OCI-LY1 (cell line): ENCODE measurements at regions not wholly inside any gene's neighbourhood (a gene's known extent, or its start where the extent isn't known, plus 50 kb on each side); places are given as distances from the start of the nearest gene placed in this dataset.

ENCODE experiments used
- H2AFZ ChIP-seq: fragments of 200-600 bp; sonication (generic), shearing (Covaris generic); 2 replicates; pipeline ENCODE4 v1.6.0; 2014; ENCODE audit warnings: antibody characterized with exemption, mild to moderate bottlenecking, low read length
- H3F3A ChIP-seq: fragments of 200-600 bp; sonication (generic), shearing (Covaris generic); 2 replicates; pipeline ENCODE4 v1.6.0; 2014; ENCODE audit warnings: mild to moderate bottlenecking, antibody characterized with exemption, low read length, moderate library complexity; ENCODE audit not compliant: insufficient read depth
- H3K27ac ChIP-seq: fragments of 200-600 bp; sonication (generic); 2 replicates; pipeline ENCODE4 v1.5.1; 2014; ENCODE audit warnings: low read length, mixed run types, mild to moderate bottlenecking, low read depth; ENCODE audit not compliant: poor library complexity, severe bottlenecking
- H3K27me3 ChIP-seq: fragments of 200-600 bp; sonication (generic); 2 replicates; pipeline ENCODE4 v1.6.0; 2014; ENCODE audit warnings: antibody characterized with exemption, mild to moderate bottlenecking, low read length, moderate library complexity; ENCODE audit not compliant: insufficient read depth
- H3K36me3 ChIP-seq: fragments of 200-600 bp; sonication (generic); 2 replicates; pipeline ENCODE4 v1.6.1; 2014; ENCODE audit warnings: mild to moderate bottlenecking, antibody characterized with exemption, low read length, moderate library complexity, mixed read lengths; ENCODE audit not compliant: insufficient read depth
- H3K4me1 ChIP-seq: fragments of 200-600 bp; sonication (generic); 2 replicates; pipeline ENCODE4 v1.5.1; 2014; ENCODE audit warnings: mild to moderate bottlenecking, low read length, moderate library complexity; ENCODE audit not compliant: insufficient read depth, severe bottlenecking
- H3K4me2 ChIP-seq: fragments of 200-600 bp; sonication (generic), shearing (Covaris generic); 2 replicates; pipeline ENCODE4 v1.6.1; 2014; ENCODE audit warnings: low read length
- H3K4me3 ChIP-seq: fragments of 200-600 bp; sonication (generic); 2 replicates; pipeline ENCODE4 v1.5.1; 2014; ENCODE audit warnings: low read length, low read depth, mild to moderate bottlenecking, mixed read lengths; ENCODE audit not compliant: poor library complexity, severe bottlenecking
- H3K79me2 ChIP-seq: fragments of 200-600 bp; shearing (Covaris generic); 2 replicates; pipeline ENCODE4 v1.6.1; 2016; ENCODE audit warnings: mixed run types, low read length, mixed read lengths; ENCODE audit not compliant: insufficient read depth
- H3K9ac ChIP-seq: fragments of 200-600 bp; sonication (generic), shearing (Covaris generic); 2 replicates; pipeline ENCODE4 v1.6.1; 2014; ENCODE audit warnings: mild to moderate bottlenecking, low read length, mixed read lengths
- H3K9me2 ChIP-seq: fragments of 200-600 bp; sonication (generic), shearing (Covaris generic); 2 replicates; pipeline ENCODE4 v1.6.1; 2014; ENCODE audit warnings: low read depth, mild to moderate bottlenecking, low read length, mixed read lengths
- H3K9me3 ChIP-seq: fragments of 200-600 bp; shearing (Covaris generic); 2 replicates; pipeline ENCODE4 v1.6.1; 2014; ENCODE audit warnings: low read length, mixed read lengths
- H4K20me1 ChIP-seq: fragments of 200-600 bp; sonication (generic), shearing (Covaris generic); 2 replicates; pipeline ENCODE4 v1.6.0; 2016; ENCODE audit warnings: mild to moderate bottlenecking, low read length; ENCODE audit not compliant: insufficient read depth
- CTCF ChIP-seq: fragments of 200-600 bp; sonication (generic), shearing (Covaris generic); IDR thresholded peaks from 2 replicates; pipeline ENCODE4 v1.5.1; 2017; ENCODE audit warnings: mild to moderate bottlenecking, antibody characterized with exemption, low read length, moderate library complexity, mixed read lengths
- EZH2 ChIP-seq: fragments of 200-600 bp; sonication (generic), shearing (Covaris generic); IDR thresholded peaks from 2 replicates; pipeline ENCODE4 v1.8.0; 2017; ENCODE audit warnings: borderline replicate concordance, mixed run types, mild to moderate bottlenecking, antibody characterized with exemption, low read length, moderate library complexity, mixed read lengths

DNA sequence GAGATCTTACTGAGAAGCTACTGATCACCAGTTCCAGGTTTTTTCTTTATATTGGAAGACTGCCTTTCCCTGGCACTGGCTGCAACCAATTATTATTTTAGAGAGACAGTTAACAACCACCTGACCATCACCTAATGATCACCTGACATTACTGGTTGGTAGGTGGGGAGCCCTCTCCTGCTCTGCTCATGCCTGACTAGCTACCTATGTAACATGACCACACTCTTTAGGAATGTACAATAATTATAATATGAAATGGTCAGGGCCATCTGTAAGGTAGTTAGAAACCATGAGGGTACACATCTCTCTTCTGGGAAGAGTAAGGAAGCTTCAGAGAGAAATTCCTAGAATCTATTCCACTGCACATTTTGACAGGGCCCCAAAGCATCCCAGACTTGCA is 59.0 kb upstream of the SCEL start:
- no peaks in the 10 kb centered on the region for H3K9me3 ChIP-seq
- H3K9me2 ChIP-seq, result no peaks in the 10 kb centered on the region
- H2AFZ ChIP-seq, result no peak overlapping the region
- H3K4me1 ChIP-seq, result peaks cover 17% of the 10 kb centered on the region
- H3K4me2 ChIP-seq, result no peak overlapping the region
- no peaks in the 10 kb centered on the region for H3K79me2 ChIP-seq
- H3K27ac ChIP-seq, result no peak overlapping the region
- H3K9ac ChIP-seq, result no peak overlapping the region
- no peak overlapping the region for H3K4me3 ChIP-seq
- H3K27me3 ChIP-seq, result no peaks in the 10 kb centered on the region; the same call in 1 of the 2 replicates
- no peaks in the 10 kb centered on the region for H3K36me3 ChIP-seq
- TF ChIP-seq CTCF, result no peak
- TF ChIP-seq EZH2, result no peak
- no peaks in the 10 kb centered on the region for H4K20me1 ChIP-seq
- H3F3A ChIP-seq, result no peaks in the 10 kb centered on the region

- TF ChIP-seq EZH2 (no peak), CTCF (no peak)
- H3K36me3 ChIP-seq, result no peaks in the 10 kb centered on the region
- no peaks in the 10 kb centered on the region for H3F3A ChIP-seq
- H2AFZ ChIP-seq, result no peak overlapping the region
- no peak overlapping the region for H3K4me3 ChIP-seq
- H3K27me3 ChIP-seq, result no peaks in the 10 kb centered on the region; the same call in 1 of the 2 replicates
- H3K9ac ChIP-seq, result no peak overlapping the region
- H3K27ac ChIP-seq, result no peak overlapping the region
- H3K9me2 ChIP-seq, result no peaks in the 10 kb centered on the region
- H4K20me1 ChIP-seq, result no peaks in the 10 kb centered on the region
- H3K79me2 ChIP-seq, result no peaks in the 10 kb centered on the region
- peaks cover 17% of the 10 kb centered on the region for H3K4me1 ChIP-seq
- H3K9me3 ChIP-seq, result no peaks in the 10 kb centered on the region
- H3K4me2 ChIP-seq, result no peak overlapping the region
Observed at GRCh38 chr13:77475345-77476084, 60.0 kb upstream of the SCEL start.

GRCh38 chr13:77470986-77471385 is 64.5 kb upstream of the SCEL start:
- Histone ChIP-seq H3K4me1 (no peaks in the 10 kb centered on the region), H3K4me3 (no peak overlapping the region), H3K79me2 (no peaks in the 10 kb centered on the region), H3K9me2 (no peaks in the 10 kb centered on the region), H3K9me3 (no peaks in the 10 kb centered on the region), H3F3A (no peaks in the 10 kb centered on the region), H3K9ac (no peak overlapping the region), H3K27ac (no peak overlapping the region), H3K27me3 (no peaks in the 10 kb centered on the region; the same call in 1 of the 2 replicates), H2AFZ (no peak overlapping the region), H4K20me1 (no peaks in the 10 kb centered on the region), H3K4me2 (no peak overlapping the region), H3K36me3 (no peaks in the 10 kb centered on the region)
- TF ChIP-seq CTCF (no peak), EZH2 (no peak)
